ENCODE measurements at regions not wholly inside any gene's neighbourhood (a gene's known extent, or its start where the extent isn't known, plus 50 kb on each side); places are given as distances from the start of the nearest gene placed in this dataset.

GRCh38 chr13:78978381-78978998, 319.5 kb upstream of the OBI1 start:
- WGBS (ENCODE audit: insufficient coverage, low coverage, low lambda C conversion rate, missing lambda C conversion rate): 4% methylated on average over 2 of the region's 2 CpGs
- peak in 1 of 3 donors; percentile 47 for DNase-seq
- intact Hi-C loops (cut with DNase I): no loop called here
- Histone ChIP-seq H3K4me1 (no peaks in the 10 kb centered on the region), H3K27ac (no peak overlapping the region), H3K27me3 (no peaks in the 10 kb centered on the region), H3K36me3 (no peaks in the 10 kb centered on the region), H3K9me3 (no peaks in the 10 kb centered on the region), H3K4me3 (no peak overlapping the region)
- peak; percentile 70 to 93 (median 77) for TF ChIP-seq CTCF (IDR thresholded peaks at IDR 0.05)
- TF ChIP-seq POLR2A (IDR thresholded peaks at IDR 0.05): no peak
- peak; percentile 94 to 99 (median 96) for ATAC-seq

DNA sequence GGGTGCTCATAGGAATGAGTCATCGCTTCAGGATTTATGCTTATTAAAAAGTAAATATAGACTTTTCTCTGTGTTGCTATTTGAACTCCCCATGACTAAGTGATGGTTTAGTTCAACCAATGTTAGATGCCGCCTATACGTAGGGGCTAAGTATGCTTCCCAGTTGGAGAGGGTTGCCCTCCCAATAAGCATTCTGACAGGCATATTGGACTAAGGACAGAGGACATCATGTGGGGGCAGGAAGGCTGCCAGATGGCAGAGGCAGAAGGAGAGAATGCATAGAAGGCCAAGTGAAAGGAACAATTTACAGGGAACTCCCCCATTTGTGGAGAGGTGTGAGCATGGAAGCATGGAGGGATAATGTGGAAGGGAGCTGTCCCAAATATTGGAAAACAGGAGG, 318.4 kb upstream of the OBI1 start:
- 90% methylated on average over 3 of the region's 3 CpGs for WGBS (ENCODE audit: insufficient coverage, low coverage, low lambda C conversion rate, missing lambda C conversion rate)
- ATAC-seq: no peak

DNA sequence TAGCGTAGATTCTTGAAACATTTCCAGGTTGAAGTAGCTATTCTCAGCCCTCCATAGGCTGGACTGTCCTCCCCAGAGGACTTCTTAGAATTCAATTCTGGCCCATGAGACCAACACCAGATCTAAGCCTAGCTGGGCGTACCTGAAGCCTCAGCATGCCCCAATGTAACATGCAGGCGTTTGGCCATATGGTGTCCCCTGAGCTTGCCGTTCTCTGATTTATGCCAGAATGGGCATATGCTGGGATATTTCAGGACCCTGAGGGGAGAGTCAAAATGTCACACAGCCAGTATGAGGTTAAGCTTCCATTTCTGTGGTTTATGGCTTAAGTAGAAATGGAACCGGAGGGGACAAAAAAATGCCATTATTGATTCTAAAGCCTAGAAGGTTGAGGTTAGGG, 317.7 kb upstream of the OBI1 start:
- Histone ChIP-seq H3K4me1 (no peaks in the 10 kb centered on the region), H3K4me3 (no peak overlapping the region), H3K27me3 (no peaks in the 10 kb centered on the region), H3K36me3 (no peaks in the 10 kb centered on the region), H3K9me3 (no peaks in the 10 kb centered on the region), H3K27ac (no peak overlapping the region)
- intact Hi-C loops (cut with DNase I): no loop called here
- no peak for DNase-seq
- ATAC-seq: no peak
- 90% methylated on average over 5 of the region's 5 CpGs for WGBS (ENCODE audit: insufficient coverage, low coverage, low lambda C conversion rate, missing lambda C conversion rate)
- TF ChIP-seq POLR2A (IDR thresholded peaks at IDR 0.05) (no peak), CTCF (IDR thresholded peaks at IDR 0.05) (no peak)

More for the DNA sequence above, 318.4 kb upstream of the OBI1 start:
- TF ChIP-seq CTCF (IDR thresholded peaks at IDR 0.05): no peak
- no peak for TF ChIP-seq POLR2A (IDR thresholded peaks at IDR 0.05)
- Histone ChIP-seq H3K4me1 (no peaks in the 10 kb centered on the region), H3K9me3 (no peaks in the 10 kb centered on the region), H3K27me3 (no peaks in the 10 kb centered on the region), H3K36me3 (no peaks in the 10 kb centered on the region), H3K4me3 (no peak overlapping the region), H3K27ac (no peak overlapping the region)
- intact Hi-C loops (cut with DNase I): no loop called here
- DNase-seq: no peak

DNA sequence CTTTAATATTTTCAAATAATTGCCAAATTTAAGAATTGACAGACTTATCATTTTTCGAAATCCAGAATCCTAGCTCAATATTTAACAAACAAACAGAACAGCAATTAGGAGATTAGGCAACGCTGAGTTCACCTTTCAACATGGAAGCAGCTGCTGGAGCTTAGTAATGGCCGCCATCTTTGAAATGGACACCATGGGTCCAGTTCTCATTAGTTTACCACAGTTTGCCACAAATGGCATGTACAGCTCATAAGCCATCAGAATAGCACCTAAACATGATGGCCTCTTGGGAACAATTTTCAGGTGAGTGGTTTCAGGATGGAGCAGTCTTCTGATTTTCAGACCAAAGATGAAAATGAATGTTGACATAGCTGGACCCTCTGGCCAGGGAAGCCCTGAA, 313.6 kb upstream of the OBI1 start:
- no peak overlapping the region for H3K27ac ChIP-seq
- H3K4me1 ChIP-seq: no peaks in the 10 kb centered on the region
- intact Hi-C loops (cut with DNase I): no loop called here
- TF ChIP-seq POLR2A (IDR thresholded peaks at IDR 0.05) (no peak), CTCF (IDR thresholded peaks at IDR 0.05) (no peak)
- H3K27me3 ChIP-seq: no peaks in the 10 kb centered on the region
- no peaks in the 10 kb centered on the region for H3K36me3 ChIP-seq
- ATAC-seq: no peak
- 44% methylated on average over 3 of the region's 3 CpGs for WGBS (ENCODE audit: insufficient coverage, low coverage, low lambda C conversion rate, missing lambda C conversion rate)
- no peaks in the 10 kb centered on the region for H3K9me3 ChIP-seq
- no peak overlapping the region for H3K4me3 ChIP-seq
- DNase-seq: no peak
